Colonic mucosa (tissue), 4 donors: ENCODE measurements at regions not wholly inside any gene's neighbourhood (a gene's known extent, or its start where the extent isn't known, plus 50 kb on each side); places are given as distances from the start of the nearest gene placed in this dataset.

Experiments
- DNase-seq: peaks from one replicate; pipeline ENCODE4 v3.0.0-alpha.2; 2020
- H3K27ac ChIP-seq: fragments of 200-600 bp; one replicate; pipeline ENCODE4 v1.8.0; 2021
- H3K27me3 ChIP-seq: fragments of 200-600 bp; one replicate; pipeline ENCODE4 v1.8.0; 2021
- H3K36me3 ChIP-seq: fragments of 200-600 bp; one replicate; pipeline ENCODE4 v1.8.0; 2021
- H3K4me1 ChIP-seq: fragments of 200-600 bp; one replicate; pipeline ENCODE4 v1.8.0; 2021; ENCODE audit warnings: mild to moderate bottlenecking
- H3K4me3 ChIP-seq: fragments of 200-600 bp; one replicate; pipeline ENCODE4 v1.8.0; 2021
- H3K9ac ChIP-seq, 2 donors: one replicate each; pipeline ENCODE4 v1.7.0; 2013; ENCODE audit warnings: control low read depth in 2 of 2, low read depth in 2 of 2, low read length in 2 of 2
- H3K9me3 ChIP-seq: fragments of 200-600 bp; one replicate; pipeline ENCODE4 v1.8.0; 2021
- CTCF ChIP-seq: fragments of 200-600 bp; IDR thresholded peaks from one replicate; pipeline ENCODE4 v1.8.0; 2022; ENCODE audit warnings: antibody characterized with exemption, mild to moderate bottlenecking
- intact Hi-C: fragments of 100-400 bp; cut with DNase I; formaldehyde crosslinking; loops from one replicate; pipeline ENCODE4 v1.14.1; 2022
- donor health status: healthy.
- donor health status: DM: no; HTN: no; CAD: no.
- donor health status: DM: no; HTN: no; CAD: no.

GRCh38 chr15:29890336-29891095, 68.2 kb upstream of the TJP1 start:
- Histone ChIP-seq H3K27me3 (no peaks in the 10 kb centered on the region), H3K27ac (no peak overlapping the region), H3K36me3 (no peaks in the 10 kb centered on the region), H3K9ac (no peak overlapping the region), H3K4me3 (no peak overlapping the region), H3K9me3 (no peaks in the 10 kb centered on the region), H3K4me1 (no peaks in the 10 kb centered on the region)
- DNase-seq = no peak
- intact Hi-C loops = no loop called here
- TF ChIP-seq CTCF = no peak

GRCh38 chr15:29889542-29890329, 67.5 kb upstream of the TJP1 start:
- intact Hi-C loops = no loop called here
- DNase-seq = no peak
- no peak overlapping the region for H3K9ac ChIP-seq

GRCh38 chr15:29888646-29889045, 66.4 kb upstream of the TJP1 start:
- TF ChIP-seq CTCF = no peak
- intact Hi-C loops = no loop called here
- no peak for DNase-seq
- Histone ChIP-seq H3K4me1 (no peaks in the 10 kb centered on the region), H3K27me3 (no peaks in the 10 kb centered on the region), H3K27ac (no peak overlapping the region), H3K4me3 (no peak overlapping the region), H3K36me3 (no peaks in the 10 kb centered on the region), H3K9ac (no peak overlapping the region), H3K9me3 (no peaks in the 10 kb centered on the region)

More at GRCh38 chr15:29889542-29890329, 67.5 kb upstream of the TJP1 start:
- Histone ChIP-seq H3K4me1 (no peaks in the 10 kb centered on the region), H3K4me3 (no peak overlapping the region), H3K9me3 (no peaks in the 10 kb centered on the region), H3K27ac (no peak overlapping the region), H3K27me3 (no peaks in the 10 kb centered on the region), H3K36me3 (no peaks in the 10 kb centered on the region)
- no peak for TF ChIP-seq CTCF

- Histone ChIP-seq H3K9ac (no peak overlapping the region), H3K9me3 (no peaks in the 10 kb centered on the region), H3K36me3 (no peaks in the 10 kb centered on the region), H3K27ac (no peak overlapping the region), H3K4me3 (no peak overlapping the region), H3K27me3 (no peaks in the 10 kb centered on the region), H3K4me1 (no peaks in the 10 kb centered on the region)
- TF ChIP-seq CTCF = no peak
- DNase-seq = no peak
- intact Hi-C loops = no loop called here
Observed at GRCh38 chr15:29887721-29888120, 65.5 kb upstream of the TJP1 start.

GRCh38 chr15:29885183-29885582, 62.9 kb upstream of the TJP1 start:
- no peaks in the 10 kb centered on the region for H3K27me3 ChIP-seq
- DNase-seq = no peak
- intact Hi-C loops = no loop called here
- H3K9me3 ChIP-seq = no peaks in the 10 kb centered on the region
- H3K9ac ChIP-seq = no peak overlapping the region
- no peaks in the 10 kb centered on the region for H3K36me3 ChIP-seq
- H3K4me1 ChIP-seq = no peaks in the 10 kb centered on the region
- TF ChIP-seq CTCF = no peak
- H3K27ac ChIP-seq = no peak overlapping the region
- H3K4me3 ChIP-seq = no peak overlapping the region
